Tibial nerve (tissue), 4 donors: ENCODE measurements at regions not wholly inside any gene's neighbourhood (a gene's known extent, or its start where the extent isn't known, plus 50 kb on each side); places are given as distances from the start of the nearest gene placed in this dataset.

ENCODE experiments used
- DNase-seq, 2 donors: peaks; one replicate each; pipeline ENCODE4 v3.0.0-alpha.2; 2019; ENCODE audit warnings: low spot score in 2 of 2
- H3K27ac ChIP-seq, 4 donors: fragments of 200-600 bp; sonication (generic) in 3 of 4; one replicate each; pipeline ENCODE4 v1.5.1; 2017 to 2019; ENCODE audit warnings: mild to moderate bottlenecking in 1 of 4
- H3K27me3 ChIP-seq, 2 donors: fragments of 200-600 bp; sonication (generic) in 1 of 2; one replicate each; pipeline versions ENCODE4 v1.5.1 to v1.6.0; 2017 to 2019
- H3K36me3 ChIP-seq, 3 donors: fragments of 200-600 bp; sonication (generic); one replicate each; pipeline ENCODE4 v1.5.1; 2018 to 2019
- H3K4me1 ChIP-seq, 4 donors: fragments of 200-600 bp; sonication (generic) in 3 of 4; one replicate each; pipeline ENCODE4 v1.5.1; 2017 to 2019
- H3K4me3 ChIP-seq, 4 donors: fragments of 200-600 bp; sonication (generic) in 3 of 4; one replicate each; pipeline ENCODE4 v1.5.1; 2017 to 2019; ENCODE audit warnings: mild to moderate bottlenecking in 1 of 4, moderate library complexity in 1 of 4
- H3K9me3 ChIP-seq, 4 donors: fragments of 200-600 bp; sonication (generic) in 3 of 4; one replicate each; pipeline ENCODE4 v1.5.1; 2017 to 2019
- EP300 ChIP-seq, 2 donors: sonication (generic); formaldehyde crosslinking; IDR thresholded peaks; one replicate each; pipeline ENCODE4 v1.6.1; 2017; ENCODE audit warnings: antibody characterized with exemption in 2 of 2, mild to moderate bottlenecking in 1 of 2
- POLR2A ChIP-seq, 2 donors: fragments of 450-650 bp; IDR thresholded peaks; one replicate each; pipeline ENCODE4 v1.6.1; 2017; ENCODE audit warnings: antibody characterized with exemption in 2 of 2, mild to moderate bottlenecking in 2 of 2, moderate library complexity in 2 of 2
- WGBS, 2 donors: methylation state at CpG; one replicate each; pipeline ENCODE4 v1.1.5; 2018; 5-methylcytosine and 5-hydroxymethylcytosine counted together
- TF ChIP-seq, protein P1 (sequence below), 5 experiments: fragments of 200-600 bp in 3 of 5; fragments of 450-650 bp in 2 of 5; sonication (generic) in 3 of 5; IDR thresholded peaks; one replicate each; pipeline ENCODE4 v1.5.1; 2016 to 2019; ENCODE audit warnings: antibody characterized with exemption in 5 of 5, mild to moderate bottlenecking in 3 of 5, moderate library complexity in 2 of 5

DNA sequence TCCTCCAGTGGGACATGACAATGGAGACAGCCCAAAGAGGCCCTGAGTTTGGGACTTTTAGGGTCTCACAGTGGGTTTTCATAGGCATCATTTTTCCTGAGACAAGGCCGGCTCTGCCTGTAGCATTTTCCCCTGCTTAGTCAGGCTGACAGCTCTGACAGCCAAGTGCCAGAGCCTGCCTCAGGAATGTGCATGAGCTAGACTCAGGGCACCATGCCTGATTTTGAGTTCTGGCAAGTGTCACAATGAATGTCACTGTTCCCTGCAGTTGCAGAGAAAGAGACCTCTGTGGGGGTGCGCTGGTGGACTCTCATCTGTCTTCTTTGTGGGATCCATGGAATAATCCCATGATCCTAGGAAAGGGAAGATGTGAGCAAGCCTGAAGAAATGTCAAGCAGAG lies 343.3 kb upstream of the TSPY4 start:
- H3K36me3 ChIP-seq, result no peaks in the 10 kb centered on the region
- peaks cover 0 to 4% (median 0%) of the 10 kb centered on the region in 4 donors for H3K4me1 ChIP-seq
- 42% methylated on average over 2 of the region's 2 CpGs; no CpG with 5 or more reads in 1 of the 2 donors for WGBS, 2 donors
- no peak overlapping the region for H3K4me3 ChIP-seq
- peak; percentile 8 to 15 for DNase-seq
- no peaks in the 10 kb centered on the region for H3K9me3 ChIP-seq
- no peaks in the 10 kb centered on the region for H3K27me3 ChIP-seq
- peak in 1 of 2 donors; percentile 28 for TF ChIP-seq EP300 (IDR thresholded peaks at IDR 0.05)
- TF ChIP-seq, protein P1, sequence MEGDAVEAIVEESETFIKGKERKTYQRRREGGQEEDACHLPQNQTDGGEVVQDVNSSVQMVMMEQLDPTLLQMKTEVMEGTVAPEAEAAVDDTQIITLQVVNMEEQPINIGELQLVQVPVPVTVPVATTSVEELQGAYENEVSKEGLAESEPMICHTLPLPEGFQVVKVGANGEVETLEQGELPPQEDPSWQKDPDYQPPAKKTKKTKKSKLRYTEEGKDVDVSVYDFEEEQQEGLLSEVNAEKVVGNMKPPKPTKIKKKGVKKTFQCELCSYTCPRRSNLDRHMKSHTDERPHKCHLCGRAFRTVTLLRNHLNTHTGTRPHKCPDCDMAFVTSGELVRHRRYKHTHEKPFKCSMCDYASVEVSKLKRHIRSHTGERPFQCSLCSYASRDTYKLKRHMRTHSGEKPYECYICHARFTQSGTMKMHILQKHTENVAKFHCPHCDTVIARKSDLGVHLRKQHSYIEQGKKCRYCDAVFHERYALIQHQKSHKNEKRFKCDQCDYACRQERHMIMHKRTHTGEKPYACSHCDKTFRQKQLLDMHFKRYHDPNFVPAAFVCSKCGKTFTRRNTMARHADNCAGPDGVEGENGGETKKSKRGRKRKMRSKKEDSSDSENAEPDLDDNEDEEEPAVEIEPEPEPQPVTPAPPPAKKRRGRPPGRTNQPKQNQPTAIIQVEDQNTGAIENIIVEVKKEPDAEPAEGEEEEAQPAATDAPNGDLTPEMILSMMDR (IDR thresholded peaks at IDR 0.05), result no peak
- H3K27ac ChIP-seq, result peak overlapping the region in 1 of 4 donors; percentile 50

DNA sequence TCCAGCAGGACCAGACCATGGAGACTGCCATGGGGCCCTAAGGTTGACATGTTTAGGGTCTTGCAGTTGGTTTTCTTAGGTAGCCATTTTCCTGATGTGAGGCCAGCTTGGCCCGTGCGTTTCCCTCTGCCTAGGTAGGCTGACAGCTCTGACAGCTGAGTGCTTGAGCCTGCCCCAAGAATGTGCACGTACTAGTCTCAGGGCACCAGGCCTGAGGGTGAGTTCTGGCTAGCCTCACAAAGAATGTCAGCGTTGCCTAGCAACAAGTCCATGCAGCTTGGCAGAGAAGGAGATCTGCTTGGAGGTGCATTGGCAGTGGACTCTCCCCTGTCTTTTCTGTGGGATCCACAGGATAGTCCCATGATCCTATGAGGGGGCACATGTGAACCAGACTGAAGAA lies 336.0 kb upstream of the TSPY4 start:
- H3K9me3 ChIP-seq, result no peaks in the 10 kb centered on the region
- H3K27ac ChIP-seq, result no peak overlapping the region
- no peaks in the 10 kb centered on the region for H3K36me3 ChIP-seq
- TF ChIP-seq EP300 (IDR thresholded peaks at IDR 0.05), result no peak
- TF ChIP-seq POLR2A (IDR thresholded peaks at IDR 0.05), result no peak
- TF ChIP-seq, protein P1 (IDR thresholded peaks at IDR 0.05), result no peak
- H3K4me1 ChIP-seq, result no peaks in the 10 kb centered on the region
- DNase-seq, result no peak
- H3K27me3 ChIP-seq, result no peaks in the 10 kb centered on the region
- 62% methylated on average over 2 of the region's 4 CpGs; no CpG with 5 or more reads in 1 of the 2 donors for WGBS, 2 donors
- H3K4me3 ChIP-seq, result no peak overlapping the region

DNA sequence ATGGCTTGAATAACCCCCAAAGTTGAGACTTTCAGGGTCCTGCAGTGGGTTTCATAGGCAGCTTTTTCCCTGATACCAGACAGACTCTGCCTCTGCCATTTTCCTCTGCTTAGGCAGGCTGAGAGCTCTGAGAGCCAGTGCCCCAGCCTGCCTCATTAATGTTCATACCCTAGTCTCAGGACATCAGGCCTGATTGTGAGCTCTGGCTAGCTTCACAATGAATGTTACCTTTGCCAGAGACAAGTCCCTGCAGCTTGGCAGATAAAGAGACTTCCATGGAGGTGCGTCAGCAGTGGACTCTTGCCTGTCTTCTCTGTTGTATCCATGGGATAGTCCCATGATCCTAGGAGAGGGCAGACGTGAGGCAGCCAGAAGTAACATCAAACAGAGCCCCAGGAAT lies 333.5 kb upstream of the TSPY4 start:
- no peaks in the 10 kb centered on the region for H3K9me3 ChIP-seq
- no peaks in the 10 kb centered on the region for H3K4me1 ChIP-seq
- 58% methylated on average over 2 of the region's 2 CpGs; no CpG with 5 or more reads in 1 of the 2 donors for WGBS, 2 donors
- H3K27ac ChIP-seq, result no peak overlapping the region
- no peaks in the 10 kb centered on the region for H3K36me3 ChIP-seq
- no peak overlapping the region for H3K4me3 ChIP-seq
- TF ChIP-seq EP300 (IDR thresholded peaks at IDR 0.05), result no peak
- TF ChIP-seq POLR2A (IDR thresholded peaks at IDR 0.05), result no peak
- TF ChIP-seq, protein P1 (IDR thresholded peaks at IDR 0.05), result no peak
- H3K27me3 ChIP-seq, result no peaks in the 10 kb centered on the region
- no peak for DNase-seq

DNA sequence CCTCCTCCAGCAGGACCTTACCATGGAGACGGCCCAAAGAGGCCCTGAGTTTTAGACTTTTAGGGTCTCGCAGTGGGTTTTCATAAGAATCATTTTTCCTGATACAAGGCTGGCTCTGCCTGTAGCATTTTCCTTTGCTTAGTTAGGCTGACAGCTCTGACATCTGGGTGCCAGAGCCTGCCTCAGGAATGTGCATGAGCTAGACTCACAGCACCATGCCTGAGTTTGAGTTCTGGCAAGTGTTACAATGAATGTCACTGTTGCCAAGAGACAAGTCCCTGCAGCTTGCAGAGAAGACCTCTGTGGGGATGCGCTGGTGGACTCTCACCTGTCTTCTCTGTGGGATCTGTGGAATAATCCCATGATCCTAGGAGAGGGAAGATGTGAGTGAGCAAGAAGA lies 328.6 kb upstream of the TSPY4 start:
- WGBS, 2 donors, result 93% methylated on average over 3 of the region's 3 CpGs; no CpG with 5 or more reads in 1 of the 2 donors
- no peak for DNase-seq
- Histone ChIP-seq H3K36me3 (no peaks in the 10 kb centered on the region), H3K4me1 (no peaks in the 10 kb centered on the region), H3K27me3 (no peaks in the 10 kb centered on the region), H3K27ac (no peak overlapping the region), H3K9me3 (no peaks in the 10 kb centered on the region), H3K4me3 (no peak overlapping the region)
- no peak for TF ChIP-seq EP300 (IDR thresholded peaks at IDR 0.05)
- no peak for TF ChIP-seq POLR2A (IDR thresholded peaks at IDR 0.05)
- TF ChIP-seq, protein P1 (IDR thresholded peaks at IDR 0.05), result no peak

DNA sequence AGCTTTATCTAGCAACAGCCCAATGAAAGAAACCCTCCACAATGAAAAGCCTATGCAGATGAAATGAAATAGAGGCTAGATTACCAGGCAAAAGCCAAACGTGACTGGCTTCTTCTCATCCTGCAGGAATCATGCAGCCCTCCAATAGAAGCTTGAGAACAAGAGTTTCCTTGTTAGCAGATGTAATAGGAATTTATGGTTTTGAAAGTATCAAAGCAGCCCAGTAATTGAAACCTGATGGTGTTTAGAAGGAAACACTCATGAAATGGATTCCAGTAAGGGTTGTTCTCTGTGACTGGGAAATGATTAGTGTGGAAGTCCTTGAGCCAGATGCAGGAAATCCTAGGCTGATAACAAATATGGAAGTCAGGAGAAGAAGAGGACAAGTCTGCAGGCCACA lies 320.3 kb upstream of the TSPY4 start:
- no peaks in the 10 kb centered on the region for H3K4me1 ChIP-seq
- TF ChIP-seq EP300 (IDR thresholded peaks at IDR 0.05) (no peak), POLR2A (IDR thresholded peaks at IDR 0.05) (no peak)
- TF ChIP-seq, protein P1 (IDR thresholded peaks at IDR 0.05), result no peak
- no peak overlapping the region for H3K27ac ChIP-seq
- no peaks in the 10 kb centered on the region for H3K27me3 ChIP-seq
- no peaks in the 10 kb centered on the region for H3K36me3 ChIP-seq
- H3K9me3 ChIP-seq, result no peaks in the 10 kb centered on the region
- no peak for DNase-seq
- no peak overlapping the region for H3K4me3 ChIP-seq
- WGBS, 2 donors, result 0% methylated on average over 1 of the region's 1 CpG; no CpG with 5 or more reads in 1 of the 2 donors
